ENCODE measurements at regions not wholly inside any gene's neighbourhood (a gene's known extent, or its start where the extent isn't known, plus 50 kb on each side); places are given as distances from the start of the nearest gene placed in this dataset.

- TF ChIP-seq GATA2 (IDR thresholded peaks at IDR 0.05; ENCODE audit: low read depth, low read length) (no peak), GATA3 (IDR thresholded peaks at IDR 0.05; ENCODE audit: low read depth, low read length) (no peak)
These were observed 1371.6 kb upstream of the EPHA6 start for GRCh38 chr3:95442766-95443165.
